GM21526 (cell line): ENCODE measurements at regions not wholly inside any gene's neighbourhood (a gene's known extent, or its start where the extent isn't known, plus 50 kb on each side); places are given as distances from the start of the nearest gene placed in this dataset.
"Not testable (repeated sequence)": the region's sequence is repeated elsewhere in the genome, so short reads cannot be mapped to it uniquely, and the experiment has no call there.

ENCODE experiments used
- ATAC-seq: cut with Tn5 transposase; IDR thresholded peaks from one replicate; pipeline ENCODE4 v1.9.1; 2021; ENCODE audit warnings: moderate library complexity; ENCODE audit not compliant: unreplicated experiment, low FRiP score

- ATAC-seq: no peak
Observed at GRCh38 chr16:87037012-87037411, 280.2 kb downstream of the C16orf95 start.

GRCh38 chr16:87038528-87038927 lies 278.7 kb downstream of the C16orf95 start:
- ATAC-seq: not testable (repeated sequence)

DNA sequence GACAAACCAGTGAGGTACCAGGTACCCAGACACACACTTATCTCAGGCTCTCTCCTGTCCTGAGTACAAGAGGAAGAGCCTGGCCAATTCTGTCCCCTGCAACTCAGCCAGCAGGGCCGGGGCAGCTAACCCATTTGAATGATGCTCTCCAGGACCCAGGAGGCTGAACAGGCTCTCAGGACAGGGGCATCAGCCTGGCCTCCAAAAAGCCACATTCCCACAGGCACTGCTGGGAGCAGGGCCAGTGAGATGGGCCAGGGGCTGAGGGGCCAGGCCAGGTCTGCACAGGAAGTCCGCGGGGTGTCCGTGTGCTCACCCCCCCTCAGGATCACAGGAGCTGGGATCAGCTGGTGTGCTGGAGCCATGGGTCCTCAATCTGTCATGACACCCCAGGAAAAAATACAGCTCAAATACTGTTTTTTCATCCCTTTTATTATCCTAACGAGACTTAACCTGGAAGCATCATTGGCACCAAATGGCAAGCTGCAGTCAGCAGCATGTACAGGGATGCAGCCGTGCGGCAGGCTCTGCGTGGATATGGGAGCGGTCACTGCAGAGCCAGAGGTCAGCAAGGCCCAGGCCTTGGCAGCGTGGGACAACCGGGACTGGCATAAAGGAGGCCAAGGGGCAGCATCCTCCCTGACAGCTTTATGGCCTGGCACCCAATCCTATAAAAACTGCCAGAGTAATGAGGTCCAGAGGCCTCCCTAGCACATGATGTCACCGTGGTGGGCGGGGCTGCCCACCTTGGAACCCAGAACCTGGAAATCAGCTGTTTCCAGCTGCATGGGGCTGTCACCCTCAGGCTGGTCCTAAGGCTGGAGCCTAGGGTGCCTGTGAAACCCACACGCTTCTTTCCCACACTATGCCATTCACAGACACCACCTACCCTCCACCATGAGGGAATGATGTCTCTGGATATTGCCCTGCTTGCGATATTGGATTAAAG lies 276.7 kb downstream of the C16orf95 start:
- no peak for ATAC-seq

- no peak for ATAC-seq
Observed at GRCh38 chr16:87041286-87041685, 275.9 kb downstream of the C16orf95 start.

DNA sequence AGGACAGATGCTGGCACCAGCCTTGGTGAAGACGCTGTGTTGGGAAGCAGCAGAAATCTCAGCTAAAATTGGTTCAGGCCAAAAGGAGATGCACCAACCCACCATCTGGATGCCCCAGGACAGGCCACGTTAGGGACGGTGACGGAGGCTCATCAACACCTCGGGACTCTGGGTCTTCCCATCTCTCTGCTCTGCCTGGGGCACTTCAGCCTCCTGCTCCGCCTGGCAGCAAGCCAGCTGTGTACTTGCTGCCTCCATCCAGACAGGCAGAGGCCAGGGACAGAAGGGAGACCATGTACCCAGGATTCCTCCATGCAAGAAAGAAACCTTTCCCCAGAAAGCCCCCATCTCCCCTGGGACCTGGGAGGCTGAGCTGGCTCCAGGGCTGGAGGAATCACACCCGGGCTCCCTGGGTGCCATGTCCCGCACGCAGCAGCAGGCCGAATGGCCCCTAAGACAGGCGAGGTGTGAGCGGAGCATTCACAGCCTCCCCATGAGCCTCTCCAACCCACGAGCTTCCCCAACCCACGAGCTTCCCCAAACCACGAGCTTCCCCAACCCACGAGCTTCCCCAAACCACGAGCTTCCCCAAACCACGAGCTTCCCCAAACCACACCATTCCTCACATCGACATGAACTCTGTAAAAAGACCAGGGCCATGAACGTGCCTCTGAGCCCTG lies 274.5 kb downstream of the C16orf95 start:
- no peak for ATAC-seq

GRCh38 chr16:87043231-87044031 lies 273.8 kb downstream of the C16orf95 start:
- no peak for ATAC-seq

GRCh38 chr16:87044032-87044382 lies 273.2 kb downstream of the C16orf95 start:
- ATAC-seq: no peak

DNA sequence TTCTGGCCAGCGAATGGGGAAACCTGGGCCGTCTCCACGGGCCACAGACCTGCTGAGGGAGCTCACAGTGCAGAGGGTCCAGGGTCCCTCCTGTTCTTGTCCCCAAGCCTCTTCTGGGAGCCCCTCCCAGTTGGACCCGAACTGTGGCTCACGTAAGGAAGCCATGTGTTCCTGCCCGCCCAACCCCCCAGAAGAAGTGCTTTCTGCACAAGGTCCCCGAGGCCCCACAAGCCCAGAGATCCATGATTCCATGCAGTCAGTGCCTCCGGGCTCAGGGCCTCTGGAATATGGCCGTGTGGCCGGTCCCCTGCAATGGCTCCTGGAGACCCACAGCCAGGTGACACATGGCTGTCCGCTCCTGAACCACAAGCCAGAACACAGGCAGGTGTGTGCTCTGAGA lies 272.4 kb downstream of the C16orf95 start:
- no peak for ATAC-seq

DNA sequence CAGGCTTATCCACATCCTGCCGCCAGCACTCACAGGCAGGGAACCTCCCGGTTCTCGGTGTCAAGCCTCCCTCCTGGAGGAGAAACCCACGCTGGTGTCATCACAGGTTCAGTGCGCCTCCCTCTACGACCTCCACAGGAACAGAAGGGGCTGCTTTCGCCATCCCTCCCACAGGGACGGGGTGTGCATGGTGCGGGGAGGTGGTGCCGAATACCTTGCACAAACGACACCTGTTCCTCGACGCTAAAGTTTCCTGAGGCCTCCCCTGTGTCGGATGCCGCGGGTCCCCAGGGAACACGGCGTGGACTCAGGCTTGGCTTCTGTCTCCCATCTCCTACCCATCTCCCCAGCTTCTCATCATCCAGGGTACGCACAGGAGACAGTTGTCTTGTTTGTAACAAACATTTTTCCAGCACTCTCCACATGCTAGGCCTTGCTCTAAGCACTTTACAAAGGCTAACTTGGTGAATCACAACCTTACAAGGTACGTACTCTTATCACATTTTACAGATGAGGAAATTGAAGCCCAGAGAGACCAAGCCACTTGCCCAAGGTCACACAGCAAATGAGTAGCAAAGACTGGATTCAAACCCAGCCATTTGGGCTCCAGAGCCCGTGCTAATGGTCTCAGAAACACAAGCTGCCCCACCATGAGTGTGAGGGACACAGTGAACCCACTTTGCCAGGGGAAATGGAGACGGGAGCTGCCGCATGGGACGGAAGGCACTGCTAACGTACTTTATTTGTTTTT lies 271.6 kb downstream of the C16orf95 start:
- no peak for ATAC-seq

DNA sequence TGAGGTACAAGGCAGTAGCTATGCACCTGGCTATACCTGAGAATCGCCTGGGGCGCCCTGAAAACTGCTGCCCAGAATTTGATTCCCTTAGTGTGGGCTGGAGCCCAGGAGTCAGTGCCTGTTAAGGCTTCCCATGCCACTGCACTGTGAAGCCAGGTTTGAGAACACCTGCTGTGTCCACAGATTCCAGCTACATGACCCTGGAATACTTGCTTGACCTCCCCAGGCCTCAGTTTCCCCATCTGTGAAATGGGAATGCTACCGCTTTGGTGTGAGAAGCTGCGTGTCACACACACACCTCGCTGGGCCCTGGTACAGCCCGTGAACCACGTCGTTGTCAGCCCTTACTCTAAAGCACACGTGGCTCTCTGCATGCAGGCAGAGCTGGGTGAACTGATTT lies 271.0 kb downstream of the C16orf95 start:
- no peak for ATAC-seq

DNA sequence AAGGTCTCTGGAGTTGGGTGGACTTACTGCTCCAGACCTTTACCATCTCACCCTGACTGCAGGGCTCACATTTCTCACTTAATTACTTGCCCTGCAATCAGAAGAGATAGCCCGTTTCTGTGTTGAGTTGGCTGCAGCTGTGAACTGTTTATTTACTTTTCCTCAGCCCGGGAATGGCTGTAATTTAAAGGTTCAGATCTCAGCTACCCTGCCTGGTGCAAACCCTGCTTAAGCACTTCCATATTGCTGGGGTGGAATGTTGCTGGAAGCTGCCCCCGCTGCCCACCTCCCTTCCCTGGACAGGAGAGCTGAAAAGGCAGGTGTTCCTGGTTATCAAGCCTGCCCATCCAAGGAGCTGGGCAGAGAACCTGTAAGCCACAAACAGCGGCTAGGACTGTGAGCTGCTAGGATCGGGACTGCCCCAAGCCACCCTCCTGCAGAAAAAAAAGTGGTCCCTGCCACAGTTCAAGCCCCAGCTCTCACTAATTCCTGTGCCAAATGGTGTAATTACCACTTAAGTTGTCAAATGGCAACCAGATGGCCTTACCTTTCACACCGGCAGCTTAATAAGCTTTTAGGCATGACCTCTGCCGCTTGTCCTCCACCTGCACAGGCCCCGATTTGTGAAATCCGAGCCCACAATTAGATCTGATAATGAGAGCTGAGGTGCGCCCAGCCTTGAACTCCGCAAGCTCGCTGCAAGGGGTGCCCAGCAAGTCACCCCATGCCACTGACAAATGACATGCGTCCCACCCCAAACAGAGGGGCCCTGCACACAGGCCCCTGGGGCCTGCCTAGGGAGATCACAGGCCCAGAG lies 269.8 kb downstream of the C16orf95 start:
- ATAC-seq: no peak

- no peak for ATAC-seq
Observed at GRCh38 chr16:87048038-87048729, 269.0 kb downstream of the C16orf95 start.

- ATAC-seq: no peak
Observed at GRCh38 chr16:87048730-87049115, 268.5 kb downstream of the C16orf95 start.

GRCh38 chr16:87049216-87049615 lies 268.0 kb downstream of the C16orf95 start:
- ATAC-seq: not testable (repeated sequence)

DNA sequence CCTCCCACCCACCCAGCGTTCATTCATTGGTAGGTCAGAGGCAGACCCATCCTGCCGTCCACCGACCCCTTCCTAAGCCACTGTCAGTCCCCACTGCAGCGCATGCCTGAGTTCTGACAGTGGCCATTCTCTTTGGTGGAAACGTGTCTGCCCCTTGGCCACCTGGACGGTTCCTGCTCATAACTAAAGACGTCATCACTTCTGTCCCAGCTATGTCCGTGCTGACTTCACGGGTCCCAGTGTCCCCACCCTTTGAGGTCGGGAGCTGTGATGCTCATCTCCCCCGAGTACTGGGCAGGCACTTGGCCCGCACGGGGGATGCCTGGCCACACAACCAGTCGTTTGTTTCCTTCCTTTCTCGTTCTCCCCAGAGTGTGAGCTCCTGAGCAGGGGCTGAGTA lies 267.1 kb downstream of the C16orf95 start:
- no peak for ATAC-seq

GRCh38 chr16:87051526-87052320 lies 265.5 kb downstream of the C16orf95 start:
- no peak for ATAC-seq

- no peak for ATAC-seq
Observed at GRCh38 chr16:87052506-87052905, 264.7 kb downstream of the C16orf95 start.
